Heart left ventricle (tissue), 13 donors: ENCODE measurements at regions not wholly inside any gene's neighbourhood (a gene's known extent, or its start where the extent isn't known, plus 50 kb on each side); places are given as distances from the start of the nearest gene placed in this dataset.

Experiments
- POLR2A ChIP-seq, 2 donors: fragments of 450-650 bp; IDR thresholded peaks; one replicate each; pipeline ENCODE4 v1.6.1; 2017; ENCODE audit warnings: antibody characterized with exemption in 2 of 2, mild to moderate bottlenecking in 2 of 2, moderate library complexity in 2 of 2
- TF ChIP-seq, protein P1 (sequence below), 12 donors: fragments of 200-600 bp; sonication (generic) in 4 of 12; IDR thresholded peaks; one replicate each; pipeline versions ENCODE4 v1.5.0 to v1.8.0; 2018 to 2022; ENCODE audit warnings: antibody characterized with exemption in 12 of 12, mild to moderate bottlenecking in 5 of 12
- donor health status: ischemic (EF 13 %, LVEDD 7.1; RV severe dilation, severe dysfunction).
- donor health status: DM: no; HTN: yes; CAD: no.
- donor health status: DM: no; HTN: no; CAD: no.
- donor health status: ischemic (EF 25% LVEDD 6.9; RV normal size, moderate dysfunction).
- donor health status: ischemic (EF 25% LVEDD 5.7; RV mildly dilated, moderate dysfunction).
- donor health status: ischemic (EF 35%, LVEDD 5.7; RV mildly dilated, moderate dysfunction).
- donor health status: nonischemic (EF 11% LVEDD 7.7; RV severe dilation, severe dysfunction).
- donor health status: DM: yes; HTN: yes; CAD: no.
- donor health status: PGD.
- donor health status: ischemic (EF 29% LVEDD 5.4; RV normal size, mild dysfunction).
- donor health status: nonischemic (EF 23%, LVEDD 6.1; RV moderate dilation, normal function).

DNA sequence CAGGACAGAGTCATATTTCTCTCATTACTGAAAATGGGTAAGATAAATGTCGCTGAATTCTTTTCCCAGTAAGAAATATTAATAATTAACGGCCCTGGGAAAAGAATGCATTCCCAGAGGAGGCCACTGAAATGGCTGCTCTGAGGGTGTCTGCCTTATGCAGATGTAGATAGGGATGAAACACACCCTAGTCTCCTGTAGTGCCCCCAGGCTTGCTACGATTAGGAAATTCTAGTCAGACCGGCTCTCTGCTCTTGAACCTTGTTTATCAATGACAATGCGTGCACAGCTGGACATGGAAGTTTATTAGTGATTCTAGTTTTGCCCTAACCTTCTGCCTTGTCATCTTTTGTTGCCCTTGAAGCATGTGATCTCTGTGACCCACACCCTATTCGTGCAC lies 291.1 kb downstream of the ZNF248 start:
- TF ChIP-seq, protein P1, sequence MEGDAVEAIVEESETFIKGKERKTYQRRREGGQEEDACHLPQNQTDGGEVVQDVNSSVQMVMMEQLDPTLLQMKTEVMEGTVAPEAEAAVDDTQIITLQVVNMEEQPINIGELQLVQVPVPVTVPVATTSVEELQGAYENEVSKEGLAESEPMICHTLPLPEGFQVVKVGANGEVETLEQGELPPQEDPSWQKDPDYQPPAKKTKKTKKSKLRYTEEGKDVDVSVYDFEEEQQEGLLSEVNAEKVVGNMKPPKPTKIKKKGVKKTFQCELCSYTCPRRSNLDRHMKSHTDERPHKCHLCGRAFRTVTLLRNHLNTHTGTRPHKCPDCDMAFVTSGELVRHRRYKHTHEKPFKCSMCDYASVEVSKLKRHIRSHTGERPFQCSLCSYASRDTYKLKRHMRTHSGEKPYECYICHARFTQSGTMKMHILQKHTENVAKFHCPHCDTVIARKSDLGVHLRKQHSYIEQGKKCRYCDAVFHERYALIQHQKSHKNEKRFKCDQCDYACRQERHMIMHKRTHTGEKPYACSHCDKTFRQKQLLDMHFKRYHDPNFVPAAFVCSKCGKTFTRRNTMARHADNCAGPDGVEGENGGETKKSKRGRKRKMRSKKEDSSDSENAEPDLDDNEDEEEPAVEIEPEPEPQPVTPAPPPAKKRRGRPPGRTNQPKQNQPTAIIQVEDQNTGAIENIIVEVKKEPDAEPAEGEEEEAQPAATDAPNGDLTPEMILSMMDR (IDR thresholded peaks at IDR 0.05), result no peak
- TF ChIP-seq POLR2A (IDR thresholded peaks at IDR 0.05), result no peak
